GM10266 (cell line): ENCODE measurements at regions not wholly inside any gene's neighbourhood (a gene's known extent, or its start where the extent isn't known, plus 50 kb on each side); places are given as distances from the start of the nearest gene placed in this dataset.

Experiments used
- DNase-seq: peaks from one replicate; pipeline ENCODE4 v3.0.0; 2012; ENCODE audit errors: extremely low spot score
- TF ChIP-seq, protein P1 (sequence below): IDR thresholded peaks from 2 replicates; pipeline ENCODE4 v1.5.1; 2012; ENCODE audit warnings: mild to moderate bottlenecking, low read depth; ENCODE audit not compliant: control insufficient read depth, insufficient read depth; ENCODE audit errors: missing control alignments

DNA sequence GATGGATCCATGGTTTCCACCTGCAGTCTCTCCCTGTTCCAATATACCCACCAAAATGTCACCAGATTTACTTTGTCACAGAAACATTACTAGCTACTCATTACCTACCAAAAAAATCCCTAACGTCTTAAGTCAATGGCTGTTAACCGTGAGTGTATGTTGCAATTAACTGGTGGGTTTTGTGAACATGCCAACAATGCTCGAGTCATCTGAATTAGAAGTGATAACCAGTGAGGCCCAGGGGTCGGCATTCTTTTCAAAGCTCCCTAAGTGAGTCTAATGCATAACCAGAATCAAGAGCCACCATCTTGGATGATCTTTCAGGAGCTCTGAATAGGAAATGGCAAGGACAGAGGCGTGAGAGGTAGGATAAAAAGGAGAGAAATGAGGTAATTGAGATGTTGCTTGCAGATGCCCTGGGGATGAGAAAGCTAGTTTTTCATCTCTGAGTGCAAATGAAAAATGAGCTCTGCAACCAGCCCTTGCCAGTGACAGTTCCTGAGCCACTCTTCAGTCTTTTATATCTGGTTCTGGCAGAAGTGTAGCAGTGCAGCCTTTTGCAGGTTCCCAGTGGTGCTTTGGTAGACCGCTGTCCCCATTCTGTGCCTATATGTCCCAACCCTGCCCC is 130.0 kb upstream of the RND3 start:
- TF ChIP-seq, protein P1, sequence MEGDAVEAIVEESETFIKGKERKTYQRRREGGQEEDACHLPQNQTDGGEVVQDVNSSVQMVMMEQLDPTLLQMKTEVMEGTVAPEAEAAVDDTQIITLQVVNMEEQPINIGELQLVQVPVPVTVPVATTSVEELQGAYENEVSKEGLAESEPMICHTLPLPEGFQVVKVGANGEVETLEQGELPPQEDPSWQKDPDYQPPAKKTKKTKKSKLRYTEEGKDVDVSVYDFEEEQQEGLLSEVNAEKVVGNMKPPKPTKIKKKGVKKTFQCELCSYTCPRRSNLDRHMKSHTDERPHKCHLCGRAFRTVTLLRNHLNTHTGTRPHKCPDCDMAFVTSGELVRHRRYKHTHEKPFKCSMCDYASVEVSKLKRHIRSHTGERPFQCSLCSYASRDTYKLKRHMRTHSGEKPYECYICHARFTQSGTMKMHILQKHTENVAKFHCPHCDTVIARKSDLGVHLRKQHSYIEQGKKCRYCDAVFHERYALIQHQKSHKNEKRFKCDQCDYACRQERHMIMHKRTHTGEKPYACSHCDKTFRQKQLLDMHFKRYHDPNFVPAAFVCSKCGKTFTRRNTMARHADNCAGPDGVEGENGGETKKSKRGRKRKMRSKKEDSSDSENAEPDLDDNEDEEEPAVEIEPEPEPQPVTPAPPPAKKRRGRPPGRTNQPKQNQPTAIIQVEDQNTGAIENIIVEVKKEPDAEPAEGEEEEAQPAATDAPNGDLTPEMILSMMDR, result no peak
- no peak for DNase-seq

DNA sequence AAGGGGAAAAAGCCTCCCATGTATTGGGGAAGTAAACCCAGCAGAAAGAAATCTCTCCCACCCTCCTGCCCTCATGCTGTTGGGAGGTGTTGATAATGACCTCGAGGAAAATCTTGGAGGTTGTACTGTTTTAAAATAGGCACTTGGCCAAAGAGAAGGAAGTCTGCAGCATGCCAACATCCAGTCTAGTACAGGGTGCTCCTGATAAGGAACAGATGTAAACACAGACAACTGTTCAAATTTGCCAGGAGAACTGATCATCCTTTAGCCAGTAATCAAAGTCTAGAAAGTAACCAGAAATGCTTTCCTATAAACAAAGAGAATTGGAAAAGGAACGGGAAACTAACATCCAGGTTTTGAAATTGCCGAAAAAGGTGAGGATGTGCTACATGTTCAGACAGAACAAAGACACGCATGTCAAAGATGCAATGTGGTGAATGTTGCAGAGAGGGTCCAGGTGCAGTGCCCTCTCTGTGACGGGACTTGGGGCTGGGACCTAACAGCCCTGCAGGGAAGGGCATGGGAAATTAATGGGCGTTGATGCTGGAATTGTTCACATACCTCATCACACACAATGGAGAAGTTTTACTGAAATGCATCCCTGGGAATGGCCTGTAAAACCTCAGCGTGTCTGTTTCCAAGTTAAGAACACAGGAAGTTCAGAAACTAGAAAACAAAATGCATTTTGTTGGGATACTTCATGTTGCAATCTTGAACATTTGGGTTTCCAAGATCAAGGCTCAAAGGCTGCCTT is 125.7 kb upstream of the RND3 start:
- TF ChIP-seq, protein P1, result no peak
- DNase-seq, result no peak

DNA sequence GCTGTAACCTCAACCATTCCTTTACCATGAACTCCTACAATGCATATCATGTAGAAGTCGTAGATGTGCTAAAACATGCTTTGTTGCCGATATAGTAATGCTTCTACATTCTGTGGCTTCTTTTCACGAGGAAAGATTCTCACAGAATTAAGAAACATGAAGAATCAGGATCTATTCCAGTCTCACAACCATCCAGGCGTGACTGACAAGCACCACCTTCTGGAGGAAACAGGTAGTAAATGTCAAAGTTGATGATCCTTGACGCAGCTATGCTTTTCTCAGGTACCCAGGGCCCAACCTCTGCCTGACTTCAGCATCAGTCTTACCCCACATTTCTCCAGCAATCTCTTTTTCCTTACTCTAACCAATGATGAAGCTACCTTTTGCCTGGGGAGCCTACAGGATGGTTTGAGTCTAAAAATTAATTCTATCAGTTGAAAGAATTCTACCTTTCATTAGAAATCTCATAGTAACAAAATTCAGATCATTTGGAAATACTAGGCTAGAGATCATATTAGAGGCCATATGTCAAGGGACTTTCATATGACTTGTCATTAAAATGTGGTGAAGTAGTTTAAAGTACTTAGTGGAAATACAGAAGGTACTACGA is 123.3 kb upstream of the RND3 start:
- DNase-seq, result no peak
- TF ChIP-seq, protein P1, result no peak

DNA sequence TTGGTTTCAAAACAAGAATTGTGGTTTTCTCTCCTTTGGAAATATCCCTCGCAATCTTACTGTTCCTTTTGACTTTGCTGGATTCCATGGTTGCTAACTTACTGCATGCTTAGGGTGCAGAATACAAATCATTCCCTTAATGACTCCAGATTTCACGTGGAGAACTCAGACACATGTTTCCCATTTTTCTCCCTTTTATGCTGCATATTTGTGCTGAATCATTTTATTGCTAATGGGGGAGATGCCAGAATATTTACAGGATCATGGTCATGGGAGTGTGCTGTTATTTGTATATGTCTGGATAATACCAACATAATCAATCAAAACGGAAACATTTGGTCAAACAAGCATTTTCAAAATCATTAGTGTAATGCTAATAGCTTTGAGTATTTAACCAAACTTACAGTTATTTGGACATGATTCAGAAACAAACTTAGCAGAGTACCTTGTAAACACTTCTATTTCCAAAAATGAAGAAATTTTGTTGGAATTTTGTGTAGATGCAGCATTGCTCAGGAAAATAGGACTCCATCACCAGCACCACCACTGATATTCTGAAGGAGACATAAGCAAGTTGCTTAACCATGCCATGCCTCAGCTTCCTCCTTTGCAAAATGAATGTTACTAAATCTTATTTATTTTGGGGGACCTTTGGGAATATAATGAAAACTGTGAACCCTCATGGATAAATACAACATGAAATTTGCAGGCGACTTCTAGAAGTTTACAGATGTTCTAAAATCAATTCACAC is 122.5 kb upstream of the RND3 start:
- TF ChIP-seq, protein P1, result no peak
- DNase-seq, result no peak

DNA sequence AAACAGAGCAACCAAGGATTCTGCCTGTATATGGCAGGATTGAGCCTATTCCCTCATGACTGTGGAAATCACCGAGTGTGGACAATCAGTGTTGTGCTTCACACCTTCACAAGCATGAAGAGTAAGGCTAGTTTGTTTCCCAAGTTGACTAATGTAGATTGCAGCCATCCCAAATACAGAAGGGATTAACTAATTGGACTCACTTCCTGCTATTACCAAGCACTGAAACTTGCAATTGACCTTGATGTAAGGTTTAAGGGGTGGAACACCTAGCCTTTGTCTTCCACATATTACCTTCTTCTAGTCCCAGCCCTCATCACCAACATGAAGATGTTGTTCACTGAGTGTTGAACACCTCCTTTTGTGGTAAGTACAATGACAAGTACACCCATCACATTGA is 120.9 kb upstream of the RND3 start:
- TF ChIP-seq, protein P1, result no peak
- DNase-seq, result no peak

DNA sequence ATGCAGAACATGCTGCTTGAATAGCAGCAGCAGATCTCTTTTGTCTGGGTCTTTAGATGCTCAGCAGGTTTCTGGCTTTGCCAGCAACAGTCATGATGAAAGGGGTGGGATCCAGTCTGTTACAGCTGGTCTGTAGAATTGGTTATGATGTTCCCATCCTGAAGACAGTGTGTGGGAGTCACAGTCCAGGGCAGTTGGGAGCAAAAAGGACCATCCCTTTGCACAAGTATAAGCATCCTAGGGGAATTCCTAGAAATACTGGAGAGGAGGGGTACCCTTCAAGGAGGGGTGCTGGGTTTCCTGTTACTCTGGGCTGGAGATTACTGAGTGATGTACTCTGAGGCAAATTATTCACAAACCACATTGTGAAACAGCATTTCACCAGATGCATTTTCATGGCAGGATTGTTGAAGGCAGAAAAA is 119.9 kb upstream of the RND3 start:
- TF ChIP-seq, protein P1, result no peak
- no peak for DNase-seq
